GM21576 (cell line): ENCODE measurements at regions not wholly inside any gene's neighbourhood (a gene's known extent, or its start where the extent isn't known, plus 50 kb on each side); places are given as distances from the start of the nearest gene placed in this dataset.
A peak's percentile ranks its signal among the peaks of the same experiment; 100 is the strongest.

Source experiments
- ATAC-seq: cut with Tn5 transposase; IDR thresholded peaks from one replicate; pipeline ENCODE4 v1.9.1; 2021; ENCODE audit warnings: mild to moderate bottlenecking, moderate library complexity; ENCODE audit not compliant: unreplicated experiment

DNA sequence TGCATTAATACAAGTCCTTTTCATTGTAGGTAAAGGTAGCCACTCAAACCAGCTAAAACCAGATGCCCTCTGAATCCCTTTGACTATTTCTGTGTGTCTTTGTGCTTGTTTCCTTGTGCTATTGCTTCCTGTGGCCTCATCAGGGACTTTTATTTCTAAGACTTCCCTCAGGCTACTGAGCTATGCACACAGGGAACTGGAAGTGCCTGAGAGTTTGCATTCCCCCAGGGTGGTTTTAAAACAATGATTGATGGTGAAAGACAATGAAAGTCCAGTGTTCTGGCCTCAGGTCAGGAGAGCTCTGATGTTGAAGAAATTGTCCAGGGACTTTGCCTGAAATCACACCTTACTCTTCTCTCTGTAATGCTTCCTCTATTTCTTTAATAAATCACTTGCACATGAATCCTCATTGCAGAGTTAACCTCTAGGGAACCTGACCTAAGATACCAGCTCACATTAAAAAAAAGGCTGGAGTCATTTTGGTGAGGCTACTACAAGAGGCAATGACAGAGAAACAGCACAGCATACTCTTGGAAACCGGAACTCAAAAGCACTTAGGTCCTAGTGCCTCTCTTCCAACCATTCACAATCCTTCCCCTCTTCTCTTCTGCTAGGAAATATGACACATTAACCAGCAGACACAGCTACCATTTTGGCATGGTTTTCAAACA, 158.1 kb upstream of the NREP start:
- no peak for ATAC-seq

DNA sequence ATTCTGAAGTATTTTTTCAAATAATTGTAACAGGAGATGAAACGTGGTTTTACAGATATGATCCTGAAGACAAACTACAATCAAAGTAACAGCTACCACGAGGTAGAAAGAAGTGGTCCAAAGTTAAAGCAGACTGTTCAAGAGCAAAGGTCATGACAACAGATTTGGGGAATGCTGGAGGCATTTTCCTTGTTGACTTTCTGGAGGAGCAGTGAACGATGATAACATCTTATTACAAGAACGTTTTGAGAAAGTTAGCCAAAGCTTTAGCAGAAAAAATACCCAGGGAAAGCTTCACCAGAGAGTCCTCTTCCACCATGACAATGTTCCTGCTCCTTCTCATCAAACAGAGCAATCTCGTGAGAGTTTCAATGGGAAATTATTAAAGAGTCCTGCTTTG, 145.4 kb upstream of the NREP start:
- no peak for ATAC-seq

DNA sequence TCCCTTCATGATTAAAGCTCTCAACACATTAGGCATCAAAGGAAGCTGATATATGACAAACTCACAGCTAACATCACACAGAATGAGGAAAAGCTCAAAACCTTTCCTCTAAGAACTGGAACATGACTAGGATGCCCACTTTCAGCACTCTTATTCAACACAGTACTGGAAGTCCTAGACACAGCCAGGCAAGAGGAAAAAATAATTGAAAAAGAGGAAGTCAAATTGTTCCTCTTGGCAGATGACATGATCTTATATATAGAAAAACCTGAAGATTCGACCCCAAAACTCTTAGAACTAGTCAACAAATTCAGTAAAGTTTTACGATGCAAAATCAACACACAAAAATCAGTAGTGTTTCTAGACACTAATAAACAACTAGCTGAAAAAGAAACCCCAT, 144.3 kb upstream of the NREP start:
- ATAC-seq, result no peak

DNA sequence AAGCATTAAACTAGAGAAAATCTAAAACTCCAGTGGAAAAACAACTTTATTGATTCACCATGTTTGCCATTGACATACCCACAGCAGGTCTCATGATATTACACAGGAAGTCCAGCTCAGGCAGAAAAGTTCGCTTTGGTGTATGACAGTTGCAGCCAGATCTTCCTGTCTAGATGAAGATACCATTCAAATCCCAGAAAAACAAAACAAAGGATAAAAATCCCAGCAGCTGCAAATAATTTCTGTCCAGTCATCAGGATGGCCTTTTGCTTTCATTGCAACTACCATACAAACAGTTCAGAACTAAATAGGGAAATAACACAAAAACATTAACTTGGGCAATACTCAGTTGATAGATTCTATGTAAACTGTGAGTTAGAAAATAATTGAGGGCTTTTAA, 136.0 kb upstream of the NREP start:
- no peak for ATAC-seq

DNA sequence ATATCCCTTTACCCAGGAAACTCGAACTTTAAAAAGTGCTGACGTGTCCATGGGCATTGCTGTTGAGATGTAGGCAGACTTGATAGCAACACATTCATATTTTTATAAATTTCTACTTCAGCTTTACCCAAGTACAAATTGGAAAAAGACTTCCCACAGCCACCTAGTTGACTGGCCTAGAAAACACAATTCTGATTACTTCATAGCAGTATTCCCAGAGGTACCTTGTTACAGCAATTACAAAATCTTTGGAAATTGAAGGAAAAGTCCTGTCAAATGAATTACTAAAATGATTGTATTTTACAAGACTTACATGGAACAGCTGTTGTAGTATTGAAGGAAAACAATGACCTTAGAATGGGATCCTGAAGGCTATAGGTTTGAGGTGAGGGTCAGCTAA, 130.7 kb upstream of the NREP start:
- no peak for ATAC-seq

DNA sequence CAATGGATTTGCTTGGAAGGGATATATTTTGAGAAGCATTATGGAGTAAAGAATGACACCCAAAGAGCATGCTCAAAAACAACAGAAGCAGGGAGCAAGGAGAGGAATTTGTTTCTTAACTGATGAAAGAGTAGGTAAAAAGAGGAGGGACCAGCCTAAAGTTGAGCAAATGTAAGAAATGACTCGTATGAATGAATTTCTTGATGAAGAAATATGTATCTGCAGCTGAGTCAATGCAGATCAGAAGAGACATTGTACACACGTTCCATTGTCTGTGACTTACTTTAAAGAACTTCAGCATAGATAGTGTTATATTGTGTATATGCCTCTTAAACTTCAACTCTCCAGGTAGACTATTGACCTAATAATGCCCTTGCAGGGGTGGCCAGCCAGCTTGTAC, 112.7 kb upstream of the NREP start:
- no peak for ATAC-seq

DNA sequence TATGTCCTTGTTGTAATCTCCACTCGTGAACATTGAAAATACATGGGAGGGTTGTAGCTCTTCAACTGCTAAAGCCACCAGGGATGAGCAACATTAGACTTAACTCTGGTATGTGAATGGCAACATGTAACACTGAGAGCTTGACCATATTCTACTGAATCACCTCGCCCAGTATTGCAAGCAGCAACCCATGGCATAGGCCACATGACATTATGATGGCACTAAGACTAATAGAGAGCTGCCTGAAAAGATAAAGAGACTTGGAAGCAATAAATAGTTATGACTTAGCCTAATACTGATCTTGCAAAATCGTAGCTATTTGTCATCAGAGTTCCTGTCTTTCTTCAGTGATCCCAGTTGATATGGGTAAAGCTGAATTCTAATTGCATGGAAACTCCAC, 108.4 kb upstream of the NREP start:
- ATAC-seq, result no peak

DNA sequence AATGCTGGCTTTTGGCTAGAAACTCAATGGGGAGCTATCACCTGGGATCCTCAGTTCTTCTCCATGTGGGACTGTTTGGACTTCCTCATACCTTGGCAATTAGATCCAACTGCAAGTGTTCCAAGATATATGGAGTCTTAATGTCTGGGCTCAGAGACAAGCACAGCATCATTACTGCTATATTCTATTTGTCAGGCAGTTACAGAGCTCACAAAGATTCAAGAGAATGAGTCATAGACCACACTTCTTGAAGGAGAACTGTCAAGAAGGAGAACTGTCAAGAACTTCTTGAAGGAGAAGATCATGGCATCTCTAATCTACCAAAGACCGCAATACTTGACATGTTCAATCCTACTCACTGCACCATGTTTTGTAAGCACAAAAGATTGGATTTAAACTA, 106.8 kb upstream of the NREP start:
- no peak for ATAC-seq

DNA sequence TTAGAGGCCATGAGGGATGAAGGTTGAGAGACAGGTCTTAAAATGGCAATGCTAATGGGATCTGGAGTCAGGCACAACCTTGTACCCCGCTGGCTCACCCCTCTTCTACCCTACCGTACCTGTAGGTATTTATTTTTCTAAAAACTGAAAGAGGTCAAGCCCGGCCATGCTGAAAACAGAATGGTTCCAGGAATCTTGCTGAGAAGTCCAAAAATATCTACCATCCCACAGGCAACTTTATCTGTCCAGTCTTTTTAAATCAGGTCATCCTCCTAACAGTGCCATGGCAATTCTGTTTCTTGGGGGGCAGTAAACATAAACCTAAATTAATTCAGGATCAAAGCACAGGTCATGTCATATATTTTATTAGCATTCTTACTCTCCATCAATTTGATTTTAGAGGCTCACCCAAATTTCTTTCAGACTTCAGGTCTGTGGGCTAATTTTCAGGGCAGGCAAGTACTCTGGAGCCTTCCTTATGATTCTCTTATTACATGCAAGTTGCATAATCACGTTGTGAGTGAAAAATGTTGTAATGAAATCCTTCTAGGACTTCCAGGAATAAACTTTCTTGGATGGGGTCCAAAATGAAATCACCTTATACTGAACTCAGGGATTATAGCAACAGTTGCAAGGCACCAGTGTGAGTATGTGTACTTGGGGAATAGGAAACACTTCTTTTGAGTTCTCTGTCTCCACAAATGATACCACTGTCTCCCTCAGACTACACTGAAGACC, 102.7 kb upstream of the NREP start:
- ATAC-seq, result no peak

DNA sequence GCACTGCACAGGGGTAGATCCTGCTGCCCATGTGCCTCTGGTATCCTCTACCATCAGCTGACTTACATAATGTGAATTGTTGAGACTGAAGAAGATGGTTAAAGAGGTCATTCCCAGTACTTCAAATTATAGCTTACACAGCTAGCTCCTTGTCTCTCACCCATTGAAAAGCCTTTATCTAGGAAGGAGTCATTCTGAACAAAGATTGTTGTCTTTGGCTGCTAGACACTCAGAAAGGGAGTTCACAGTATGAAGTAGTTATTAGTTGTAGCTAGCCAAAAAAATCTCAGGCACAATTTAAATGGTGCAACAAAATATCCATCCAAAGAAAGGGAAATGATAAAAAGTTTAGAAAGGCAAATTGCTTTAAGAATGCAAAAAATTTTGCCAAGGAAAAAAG, 102.0 kb upstream of the NREP start:
- ATAC-seq, result no peak

DNA sequence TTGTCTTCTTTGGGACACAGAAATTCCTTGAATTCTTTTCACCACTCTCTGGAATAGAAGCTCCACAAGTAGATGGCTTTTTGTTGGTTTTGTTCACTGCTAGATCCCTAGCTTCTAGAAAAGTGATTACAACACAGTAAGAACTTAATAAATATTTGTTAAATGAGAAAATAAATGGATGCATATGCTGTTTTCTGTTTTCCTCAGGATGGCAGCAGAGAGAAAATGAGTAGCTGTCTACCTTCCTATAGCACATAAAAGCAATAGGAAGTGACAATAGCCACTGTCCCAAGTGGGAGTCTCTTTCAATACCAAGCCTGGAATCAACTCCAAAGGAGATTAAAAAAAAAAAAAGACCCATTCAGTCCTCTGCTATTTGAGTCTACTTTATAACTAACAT, 100.6 kb upstream of the NREP start:
- ATAC-seq, result no peak

DNA sequence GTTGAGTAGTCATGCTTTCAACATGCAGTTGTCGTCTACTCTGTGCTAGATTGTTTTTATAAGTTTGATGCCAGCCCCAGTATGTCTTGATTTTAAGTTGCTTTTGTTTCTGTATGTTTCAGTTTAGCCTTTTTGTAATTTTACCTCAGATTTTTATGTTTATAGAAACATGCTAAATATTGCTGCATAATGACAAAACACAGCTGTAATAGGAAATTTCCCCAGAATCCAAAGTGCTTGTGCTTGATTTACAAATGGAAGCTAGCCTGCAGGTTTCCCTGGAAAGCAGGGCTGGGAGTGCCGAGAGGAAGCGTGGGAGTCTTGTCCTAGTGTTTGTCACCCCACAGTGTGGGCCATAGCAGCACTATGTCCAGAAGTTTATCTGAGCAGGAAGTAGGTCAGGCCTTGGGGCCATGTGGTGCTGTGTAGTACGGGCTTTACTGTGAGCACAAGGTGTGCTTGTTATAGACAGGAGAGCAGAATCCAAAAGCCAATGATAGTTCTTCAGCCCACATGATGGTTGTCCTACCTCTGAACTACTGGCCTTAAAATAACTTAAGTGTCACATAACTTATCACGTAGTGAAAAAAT, 100.0 kb upstream of the NREP start:
- ATAC-seq, result no peak

DNA sequence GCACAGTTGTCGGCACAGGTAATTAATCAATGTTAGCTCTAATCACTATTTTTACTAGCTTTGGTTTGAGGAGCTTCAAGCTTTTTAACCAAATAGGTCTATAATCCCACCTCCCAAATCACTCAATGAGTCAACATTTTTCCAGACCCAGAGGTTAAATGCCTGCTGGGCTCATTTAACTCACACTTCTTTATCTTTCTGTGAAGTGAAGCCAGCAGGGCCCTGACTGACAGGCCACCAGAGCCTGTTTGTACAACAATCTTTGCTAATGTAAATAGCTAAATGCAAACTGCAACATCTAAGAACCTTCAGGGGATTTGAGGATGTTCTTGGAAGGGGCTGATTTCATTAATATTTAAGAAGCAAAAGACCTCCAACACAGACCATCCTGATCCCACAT, 98.4 kb upstream of the NREP start:
- ATAC-seq, result no peak

DNA sequence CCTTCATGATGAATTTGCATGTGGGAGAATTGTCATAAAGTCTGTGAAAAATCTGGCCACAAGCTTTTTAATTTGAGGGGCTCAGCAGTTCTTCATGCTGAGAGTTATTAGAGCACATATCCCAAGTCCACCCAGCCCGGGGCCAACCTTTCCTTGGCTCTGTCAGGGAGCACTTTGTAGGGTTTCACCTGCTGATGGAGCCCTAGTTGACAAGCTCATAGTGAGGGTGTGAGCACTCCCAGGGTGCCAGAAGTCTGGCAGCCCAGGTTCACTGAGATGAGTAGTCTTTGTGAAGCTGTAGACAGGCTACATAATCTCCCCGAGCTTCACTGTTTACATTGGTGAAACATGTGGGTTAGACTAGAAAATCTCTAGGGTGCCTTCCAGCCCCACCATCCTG, 97.2 kb upstream of the NREP start:
- ATAC-seq, result peak; percentile 11

DNA sequence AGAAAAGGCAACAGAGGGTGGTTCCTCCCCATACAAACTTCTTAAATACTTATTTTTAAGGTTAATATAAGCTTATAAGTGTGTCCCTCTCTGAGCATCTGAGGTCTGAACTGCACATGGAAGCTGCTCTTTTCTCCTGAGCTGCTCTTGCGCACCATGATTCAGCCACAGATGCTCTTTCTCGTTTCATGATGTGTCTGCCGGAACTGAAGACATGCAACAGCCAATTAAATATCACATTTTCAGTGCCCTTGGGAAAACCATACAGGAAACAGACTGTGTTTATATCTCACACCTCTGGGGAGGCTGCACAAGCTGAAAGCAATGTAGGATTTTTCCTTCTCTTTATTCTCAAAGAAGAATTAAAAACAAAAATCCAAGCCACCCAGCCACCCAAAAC, 96.8 kb upstream of the NREP start:
- peak; percentile 88 for ATAC-seq

DNA sequence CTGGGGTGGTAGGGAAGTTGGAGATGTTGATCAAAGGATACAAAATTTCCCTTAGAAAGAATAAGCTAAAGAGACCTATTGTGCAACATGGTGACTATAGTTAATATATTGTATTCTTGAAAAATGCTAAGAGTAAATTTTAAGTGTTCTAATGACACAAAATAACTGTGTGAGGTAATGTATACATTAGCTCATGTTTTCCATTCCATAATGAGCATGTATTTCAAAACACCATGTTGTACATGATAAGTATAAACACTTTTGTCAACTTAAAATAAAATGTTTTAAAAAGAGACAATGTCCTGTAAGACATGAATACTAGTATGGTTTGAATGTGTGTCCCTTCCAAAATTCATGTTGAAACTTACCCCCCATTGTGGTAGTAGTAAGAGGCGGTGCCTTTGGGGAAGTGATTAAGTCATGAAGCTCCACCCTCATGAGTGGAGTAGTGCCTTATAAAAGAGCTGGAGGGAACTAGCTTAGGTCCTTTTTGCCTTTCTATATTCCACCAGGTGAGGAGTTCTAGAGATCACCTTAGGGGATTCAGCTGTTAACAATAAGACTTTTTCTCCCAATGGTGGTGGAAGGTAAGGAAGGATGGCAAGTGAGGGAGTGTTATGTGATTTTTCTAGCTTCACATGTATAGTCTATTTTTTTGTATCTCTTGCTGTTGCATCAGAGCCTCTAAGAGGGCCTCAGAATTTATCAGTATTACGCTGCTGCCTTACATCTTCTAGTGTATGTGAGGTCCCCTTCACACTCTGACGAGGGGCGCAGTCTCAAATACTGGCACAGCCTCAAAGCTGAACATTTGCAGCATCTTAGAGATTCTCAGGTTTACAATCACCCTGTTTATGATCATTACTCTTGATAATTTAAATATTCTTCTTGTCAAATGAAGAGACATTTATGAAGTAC, 94.9 kb upstream of the NREP start:
- ATAC-seq, result no peak

DNA sequence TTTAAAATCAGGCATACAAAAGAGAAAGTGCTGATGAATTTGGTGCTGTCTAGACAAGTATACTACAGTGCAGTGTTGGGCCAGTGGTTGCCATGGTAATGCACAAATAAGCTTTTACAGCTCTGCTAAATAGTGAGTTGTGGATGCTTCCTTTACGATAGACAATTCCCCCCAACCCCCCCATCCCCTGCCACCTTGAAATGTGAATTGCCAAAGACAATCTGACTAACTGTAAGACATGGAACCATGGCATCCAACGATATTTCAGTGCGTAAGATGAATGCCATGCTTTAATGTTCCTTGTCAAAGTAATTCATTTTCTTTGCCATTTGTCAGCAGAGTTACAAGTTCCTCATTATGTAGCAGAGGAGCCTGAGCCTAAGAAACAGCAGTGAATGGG, 91.5 kb upstream of the NREP start:
- no peak for ATAC-seq

DNA sequence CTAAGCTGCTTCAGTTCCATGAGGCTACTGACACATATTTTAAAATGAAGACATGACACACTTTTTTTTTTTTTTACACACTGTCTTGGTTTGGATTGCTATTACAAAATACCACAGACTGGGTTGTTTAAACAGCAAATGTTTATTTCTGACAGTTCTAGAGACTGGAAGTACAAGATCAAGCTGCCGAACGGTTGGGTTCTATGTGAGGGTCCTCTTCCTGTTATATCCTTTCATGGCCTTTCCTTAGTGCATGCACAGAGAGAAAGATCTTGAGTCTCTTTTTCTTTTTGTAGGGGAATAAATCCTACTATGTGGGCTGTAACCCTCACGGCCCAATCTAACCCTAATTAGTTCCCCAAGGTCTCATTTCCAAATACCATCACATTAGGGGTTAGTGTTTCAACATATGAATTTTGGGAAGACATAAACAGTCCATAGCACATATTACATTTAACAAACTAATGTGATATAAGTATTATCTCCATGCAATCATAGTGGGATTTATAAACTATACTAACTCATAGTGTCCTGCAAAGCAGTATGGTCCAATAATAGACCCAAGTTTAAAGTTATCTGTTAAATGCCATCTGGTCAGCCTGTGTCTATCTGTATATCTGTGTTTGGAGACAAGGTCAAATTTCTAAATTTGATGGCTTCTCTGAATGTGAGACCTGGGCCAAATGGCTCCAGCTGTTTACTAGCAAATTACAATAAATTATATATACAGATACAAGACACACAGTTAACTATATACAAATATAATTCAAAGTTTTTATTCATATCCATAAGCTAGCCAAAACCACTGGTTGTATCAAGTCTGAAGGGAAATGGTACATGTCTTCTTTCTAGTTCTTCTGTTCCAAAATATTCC, 90.3 kb upstream of the NREP start:
- no peak for ATAC-seq

DNA sequence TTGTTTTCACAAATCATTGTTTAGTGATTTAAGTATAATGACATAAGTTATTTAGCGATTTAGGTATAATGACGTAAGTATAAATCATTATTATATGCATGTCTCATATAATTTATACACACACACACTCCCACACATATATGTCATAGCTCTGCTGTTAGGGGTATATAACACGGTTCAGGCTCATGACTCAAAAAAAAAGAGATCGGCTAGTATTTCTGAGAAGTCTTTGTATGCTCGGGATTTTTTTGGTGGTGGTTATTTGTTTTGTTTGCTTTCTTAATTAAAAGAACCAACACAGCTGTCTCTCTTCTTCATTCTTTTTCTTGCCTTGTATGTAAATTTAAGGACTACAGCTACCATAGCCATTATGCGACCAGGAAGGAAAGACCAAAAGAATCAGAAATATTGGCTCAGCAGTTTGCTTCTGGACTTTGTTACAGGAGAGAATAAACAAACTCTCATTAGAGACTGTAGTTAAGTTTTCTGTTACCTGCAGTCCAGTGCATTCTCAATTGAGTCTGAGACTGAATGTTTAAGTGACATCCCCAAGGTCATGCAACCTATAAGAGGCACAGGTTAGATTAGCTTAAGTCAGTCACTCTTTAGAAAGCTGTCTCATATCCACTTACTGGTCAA, 83.2 kb upstream of the NREP start:
- ATAC-seq, result no peak

DNA sequence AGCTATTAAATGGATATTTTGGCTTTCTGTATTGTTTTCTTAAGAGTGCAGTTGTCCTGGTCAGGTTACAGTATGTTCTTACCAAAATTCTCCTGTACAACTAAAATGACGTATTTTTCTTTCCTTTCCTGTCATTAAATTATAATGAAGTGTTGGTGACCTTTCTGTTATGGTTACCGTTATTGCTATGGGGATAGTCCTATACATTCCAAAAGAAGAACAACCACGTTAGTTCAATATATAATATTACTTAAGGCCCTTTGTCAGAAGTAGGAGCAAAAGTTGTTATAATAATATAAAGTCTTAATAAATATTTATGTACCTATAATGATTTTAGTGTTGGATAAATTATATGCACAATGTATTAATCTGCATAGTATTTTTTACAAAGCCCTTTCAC, 82.4 kb upstream of the NREP start:
- no peak for ATAC-seq
